HG02970 (cell line): ENCODE measurements at regions not wholly inside any gene's neighbourhood (a gene's known extent, or its start where the extent isn't known, plus 50 kb on each side); places are given as distances from the start of the nearest gene placed in this dataset.
"Not testable (repeated sequence)": the region's sequence is repeated elsewhere in the genome, so short reads cannot be mapped to it uniquely, and the experiment has no call there.

Source experiments
- ATAC-seq: cut with Tn5 transposase; IDR thresholded peaks from one replicate; pipeline ENCODE4 v1.9.1; 2021; ENCODE audit warnings: mild to moderate bottlenecking, moderate library complexity, moderate number of reproducible peaks; ENCODE audit not compliant: unreplicated experiment, low FRiP score

DNA sequence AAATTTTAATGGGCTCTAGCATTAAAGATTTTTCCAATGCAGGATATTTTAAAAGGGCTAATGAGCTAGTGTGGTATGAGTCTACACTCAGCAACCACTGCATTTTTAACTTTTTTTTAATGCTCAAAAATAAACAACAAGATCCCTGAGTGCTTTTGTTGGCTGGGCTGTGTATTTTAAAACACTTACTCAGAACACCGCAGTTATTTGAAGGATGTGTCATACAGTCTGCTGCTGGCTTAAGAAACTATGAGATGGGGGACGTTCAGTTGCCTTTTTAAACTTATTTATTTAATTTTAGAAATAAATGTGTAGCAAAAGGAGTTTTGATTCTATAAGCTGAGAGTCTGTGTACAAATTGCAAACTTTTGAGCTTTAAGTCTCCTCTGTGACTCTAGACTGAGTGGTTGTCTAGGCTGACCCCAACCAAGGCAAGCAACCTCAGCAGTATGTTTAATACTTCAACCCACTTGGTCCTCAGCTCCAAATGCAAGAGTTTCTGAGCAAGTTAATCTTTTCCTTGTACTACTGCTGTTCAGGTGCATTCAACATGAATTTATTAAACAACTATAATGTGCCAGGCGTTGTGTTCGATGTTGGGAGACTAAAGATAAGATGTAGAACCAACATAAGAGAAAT, 278.6 kb upstream of the DIPK2B start:
- no peak for ATAC-seq

DNA sequence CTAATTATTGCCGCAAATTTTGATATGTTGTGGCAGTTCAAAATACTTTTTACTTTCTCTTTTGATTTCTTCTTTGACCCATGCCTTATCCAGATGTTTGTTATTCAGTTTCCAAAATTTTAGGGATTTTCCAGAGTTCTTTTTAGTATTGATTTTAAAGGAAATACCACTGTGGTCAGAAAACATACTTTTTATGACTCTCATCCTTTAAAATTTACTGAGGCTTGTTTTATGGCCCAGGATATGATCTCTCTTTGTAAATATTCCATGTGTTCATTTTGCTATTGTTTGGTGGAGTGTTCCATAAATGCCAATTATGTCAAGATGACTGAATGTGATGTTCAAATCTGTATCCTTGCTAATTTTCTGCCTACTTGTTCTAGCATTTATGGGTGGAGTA, 272.3 kb upstream of the DIPK2B start:
- ATAC-seq = no peak

DNA sequence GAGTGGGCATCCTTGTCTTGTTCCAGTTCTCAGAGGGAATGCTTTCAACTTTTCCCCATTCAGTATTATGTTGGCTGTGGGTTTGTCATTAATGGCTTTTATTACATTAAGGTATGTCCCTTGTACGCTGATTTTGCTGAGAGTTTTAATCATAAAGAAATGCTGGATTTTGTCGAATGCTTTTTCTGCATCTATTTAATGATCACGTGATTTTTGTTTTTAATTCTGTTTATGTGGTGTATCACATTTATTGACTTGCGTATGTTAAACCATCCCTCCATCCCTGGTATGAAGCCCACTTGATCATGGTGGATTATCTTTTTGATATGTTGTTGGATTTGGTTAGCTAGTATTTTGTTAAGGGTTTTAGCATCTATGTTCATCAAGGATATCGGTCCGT, 266.9 kb upstream of the DIPK2B start:
- ATAC-seq = not testable (repeated sequence)

DNA sequence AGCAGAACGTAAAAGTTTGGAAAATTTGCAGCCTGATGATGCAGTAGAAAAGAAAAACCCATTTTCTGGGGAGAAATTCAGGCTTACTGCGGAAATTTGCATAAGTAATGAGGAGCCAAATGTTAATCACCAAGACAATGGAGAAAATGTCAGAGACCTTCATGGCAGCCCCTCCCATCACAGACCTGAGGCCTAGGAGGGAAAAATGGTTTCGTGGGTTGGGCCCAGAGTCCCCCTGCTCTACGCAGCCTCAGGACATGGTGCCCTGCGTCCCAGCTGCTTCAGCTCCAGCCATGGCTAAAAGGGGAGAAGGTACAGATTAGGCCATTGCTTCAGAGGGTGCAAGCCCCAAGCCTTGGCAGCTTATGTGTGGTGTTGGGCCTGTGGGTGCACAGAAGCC, 255.1 kb upstream of the DIPK2B start:
- ATAC-seq = not testable (repeated sequence)

DNA sequence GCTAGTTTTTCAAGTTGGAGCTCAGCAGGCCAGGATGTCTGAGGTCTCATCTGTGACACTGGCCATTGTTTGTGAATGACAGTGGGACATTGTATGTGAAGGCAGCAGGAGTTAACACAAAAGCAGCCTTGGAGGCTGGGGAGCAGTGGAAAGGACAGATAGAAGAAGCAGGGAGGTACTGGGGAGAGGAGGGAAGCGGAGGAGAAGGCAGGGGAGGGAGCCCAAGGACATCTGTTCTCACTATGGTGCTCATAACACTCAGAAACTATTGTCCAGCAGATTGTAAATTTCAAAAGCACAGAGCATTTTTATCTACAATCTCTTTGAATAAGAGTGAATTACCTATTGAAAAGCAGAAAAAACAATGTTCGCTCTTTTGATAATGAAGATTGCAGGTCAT, 253.6 kb upstream of the DIPK2B start:
- no peak for ATAC-seq

DNA sequence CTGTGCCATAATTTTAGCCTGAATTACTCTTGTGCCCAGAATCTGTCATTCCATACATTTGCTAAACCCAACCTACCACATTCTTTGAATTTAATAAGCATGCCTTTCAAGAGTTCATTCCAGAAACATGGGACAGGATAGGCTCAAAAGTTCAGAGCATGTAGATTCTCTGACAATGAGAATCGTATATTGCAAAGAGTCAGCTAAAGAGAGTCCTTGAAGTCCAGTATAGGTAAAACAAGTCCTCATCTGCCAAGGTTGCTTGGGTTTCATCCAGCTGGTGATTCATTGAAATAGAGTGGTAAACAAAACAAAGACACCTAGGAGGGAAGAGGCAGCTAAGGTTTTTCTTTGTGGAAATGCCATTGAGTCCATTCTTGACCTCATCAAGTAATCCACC, 249.3 kb upstream of the DIPK2B start:
- ATAC-seq = no peak

DNA sequence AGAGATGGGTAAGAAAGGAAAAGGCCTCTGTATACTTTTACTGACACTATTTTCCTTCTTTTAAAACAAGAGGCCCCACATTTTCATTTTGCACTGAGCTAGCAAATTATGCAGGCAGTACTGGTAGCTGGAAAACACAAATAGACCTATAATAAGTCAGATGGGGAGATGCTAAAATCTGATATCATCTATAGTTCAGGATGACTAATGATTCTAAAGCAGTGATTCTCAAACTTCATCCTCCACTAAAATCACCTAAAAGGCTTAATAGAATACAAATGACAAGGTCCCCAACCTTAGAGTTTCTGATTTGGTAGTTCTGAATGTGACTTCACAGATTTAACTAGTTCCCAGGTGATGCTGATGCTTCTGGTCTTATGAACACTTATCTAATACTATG, 247.3 kb upstream of the DIPK2B start:
- ATAC-seq = no peak

DNA sequence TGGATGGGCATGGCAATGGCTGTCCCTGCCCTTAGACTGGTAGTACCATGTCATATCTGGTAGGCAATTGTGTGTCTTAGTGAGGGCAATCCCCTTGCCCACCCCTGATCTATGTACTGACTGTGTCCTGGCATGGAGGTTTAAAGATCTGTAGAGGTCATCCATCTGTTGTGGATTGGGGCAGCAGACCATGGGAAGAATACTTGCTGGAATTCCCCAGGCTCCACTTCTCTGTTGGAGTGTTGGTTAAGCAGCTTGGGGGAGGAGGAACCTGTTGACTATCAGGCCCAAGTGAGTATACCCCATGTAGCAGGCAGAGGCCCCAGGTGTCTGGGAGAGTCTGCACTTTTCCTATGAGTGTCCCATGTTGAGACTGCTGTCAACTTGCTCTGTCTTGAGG, 246.7 kb upstream of the DIPK2B start:
- ATAC-seq = no peak

DNA sequence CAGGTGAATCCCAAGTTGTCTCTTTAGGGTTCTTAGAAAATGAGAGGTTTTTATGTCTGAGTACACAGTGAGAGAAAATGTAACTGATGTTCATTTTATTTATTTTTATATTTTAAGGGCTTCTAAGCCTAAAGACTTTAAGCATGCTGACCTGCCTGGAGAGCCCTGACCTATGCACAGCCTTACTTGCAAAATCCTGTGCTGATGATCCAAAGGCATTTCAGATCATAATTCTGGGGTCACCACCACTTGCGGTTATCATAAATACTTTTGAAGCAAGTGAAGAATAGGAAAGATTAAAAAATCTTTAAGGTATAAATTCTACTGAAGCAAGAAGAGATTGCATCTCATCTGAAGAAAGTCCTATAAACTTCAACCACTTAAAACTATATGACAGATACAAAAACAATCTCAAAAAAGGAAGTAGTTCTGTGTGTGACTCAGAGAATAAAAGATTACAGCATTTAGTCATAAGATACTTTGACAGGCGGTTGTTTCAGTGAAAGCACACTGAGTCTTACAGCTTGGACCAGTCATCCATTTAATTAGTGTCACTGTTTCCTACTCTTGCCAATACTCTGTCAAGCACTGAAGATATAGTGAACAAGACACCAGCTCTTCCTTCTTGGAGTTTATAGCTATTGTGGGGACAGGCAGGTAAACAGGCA, 245.2 kb upstream of the DIPK2B start:
- no peak for ATAC-seq

DNA sequence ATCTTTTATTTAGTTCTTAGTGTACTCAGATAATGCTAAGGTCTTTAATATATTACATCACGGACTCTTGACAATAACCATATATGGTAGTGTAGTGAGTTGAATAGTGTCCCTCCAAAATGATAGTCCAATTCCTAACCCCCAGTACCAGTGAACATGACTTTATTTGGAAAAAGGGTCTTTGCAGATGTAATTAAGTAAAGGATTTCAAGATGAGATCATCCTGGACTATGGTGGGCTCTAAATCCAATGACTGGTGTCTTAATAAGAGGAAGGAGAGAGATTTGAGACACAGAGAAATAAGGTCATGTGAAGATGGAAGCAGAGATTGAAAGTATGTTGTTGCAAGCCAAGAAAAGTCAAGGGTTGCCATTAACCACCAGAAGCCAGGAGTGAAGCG, 236.5 kb upstream of the DIPK2B start:
- ATAC-seq = no peak

DNA sequence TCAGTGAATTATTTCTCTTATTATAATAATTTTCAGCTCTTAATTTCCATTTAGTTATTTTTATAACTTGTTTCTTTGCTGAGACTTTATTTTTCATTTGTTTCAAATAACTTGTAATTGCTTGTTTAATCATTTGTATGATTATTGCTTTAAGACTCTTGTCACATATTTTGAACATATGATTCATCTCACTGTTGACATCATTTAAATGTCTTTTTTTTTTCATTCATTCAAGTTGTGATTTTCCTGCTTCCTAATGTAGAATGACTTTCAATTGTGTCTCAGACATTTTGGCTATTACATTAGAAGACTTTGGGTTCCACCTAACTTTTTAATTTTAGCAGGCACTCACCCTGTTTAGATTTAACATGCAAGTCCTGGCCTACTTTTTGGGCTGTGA, 234.8 kb upstream of the DIPK2B start:
- no peak for ATAC-seq

DNA sequence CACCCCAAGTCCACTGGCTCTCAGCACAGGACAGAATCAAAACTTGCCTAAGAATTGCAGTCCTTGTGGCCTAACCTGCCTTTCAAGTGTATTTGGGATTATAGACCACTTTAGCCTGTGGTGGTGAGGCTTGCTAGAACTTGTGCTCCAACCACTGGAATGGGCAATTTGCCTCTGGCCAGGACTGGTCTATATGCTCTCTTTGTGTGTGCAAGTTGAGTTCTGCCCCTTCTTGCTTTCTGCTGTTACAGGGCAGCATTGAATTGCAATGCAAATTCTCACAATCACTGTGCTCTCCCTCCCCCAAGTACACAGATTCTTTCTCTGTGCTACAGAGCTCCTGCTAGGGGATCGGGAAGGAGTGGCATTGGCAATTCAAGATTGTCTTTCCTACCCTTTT, 233.6 kb upstream of the DIPK2B start:
- ATAC-seq = no peak

DNA sequence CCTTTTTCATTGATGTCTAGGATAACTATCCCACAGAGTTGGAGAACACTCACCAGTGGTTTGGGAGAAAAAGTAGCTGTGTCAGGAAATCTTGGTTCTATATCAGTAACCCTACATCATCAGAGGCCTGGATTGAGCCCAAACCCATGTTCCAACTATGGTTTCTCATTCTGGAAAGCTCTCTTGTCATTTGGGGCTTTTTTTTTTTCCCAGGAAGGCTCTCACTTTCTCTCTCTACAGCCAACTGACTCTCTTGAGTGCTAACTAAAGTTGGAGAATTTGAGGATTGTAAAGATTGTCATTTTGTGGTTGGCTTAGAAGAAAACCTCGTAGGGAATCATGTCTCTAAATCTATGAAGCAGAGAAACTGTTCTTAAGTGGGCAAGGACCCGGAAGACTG, 228.2 kb upstream of the DIPK2B start:
- no peak for ATAC-seq

DNA sequence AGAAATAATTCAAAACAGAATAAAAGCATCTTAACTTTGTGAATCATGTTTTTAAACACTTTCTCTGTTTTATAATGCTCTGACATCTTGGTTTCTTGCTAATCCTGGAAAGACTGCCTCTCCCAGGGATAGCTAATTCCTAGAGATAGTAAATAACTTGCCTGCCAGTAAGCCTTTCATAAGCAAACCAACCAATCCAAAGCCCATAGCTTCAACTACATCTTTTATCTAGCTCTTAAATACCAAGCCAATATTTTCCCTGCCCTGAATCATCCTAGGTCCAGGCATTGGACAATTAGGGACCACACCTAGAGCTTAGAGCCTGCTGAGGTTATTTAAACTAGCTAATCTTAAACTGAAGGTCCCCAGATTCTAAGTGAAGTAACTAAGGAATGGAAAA, 223.7 kb upstream of the DIPK2B start:
- ATAC-seq = no peak

DNA sequence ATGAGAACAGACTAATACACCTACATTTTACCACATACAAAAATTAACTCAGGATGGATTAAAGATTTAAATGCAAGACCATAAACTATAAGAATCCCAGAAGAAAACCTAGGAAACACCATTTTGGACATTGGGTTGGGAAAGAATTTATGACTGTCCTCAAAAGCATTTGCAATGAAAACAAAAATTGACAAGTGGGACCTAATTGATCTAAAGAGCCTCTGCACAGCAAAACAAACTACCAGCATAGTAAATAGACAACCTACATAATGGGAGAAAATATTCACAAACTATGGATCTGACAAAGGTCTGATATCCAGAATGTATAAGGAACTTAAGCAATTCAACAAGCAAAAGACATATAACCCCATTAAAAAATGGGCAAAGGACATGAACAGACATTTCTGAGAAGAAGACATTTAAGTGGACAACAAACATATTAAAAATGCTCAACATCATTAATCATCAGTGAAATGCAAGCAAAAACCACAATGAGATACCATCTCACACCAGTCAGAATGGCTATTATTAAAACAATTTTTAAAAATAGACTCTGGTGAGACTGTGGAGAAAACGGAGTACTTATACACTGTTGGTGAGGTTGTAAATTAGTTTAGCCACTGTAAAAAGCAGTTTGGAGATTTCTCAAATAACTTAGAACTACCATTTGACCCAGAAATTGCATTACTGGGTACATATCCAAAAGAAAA, 221.7 kb upstream of the DIPK2B start:
- ATAC-seq = no peak

DNA sequence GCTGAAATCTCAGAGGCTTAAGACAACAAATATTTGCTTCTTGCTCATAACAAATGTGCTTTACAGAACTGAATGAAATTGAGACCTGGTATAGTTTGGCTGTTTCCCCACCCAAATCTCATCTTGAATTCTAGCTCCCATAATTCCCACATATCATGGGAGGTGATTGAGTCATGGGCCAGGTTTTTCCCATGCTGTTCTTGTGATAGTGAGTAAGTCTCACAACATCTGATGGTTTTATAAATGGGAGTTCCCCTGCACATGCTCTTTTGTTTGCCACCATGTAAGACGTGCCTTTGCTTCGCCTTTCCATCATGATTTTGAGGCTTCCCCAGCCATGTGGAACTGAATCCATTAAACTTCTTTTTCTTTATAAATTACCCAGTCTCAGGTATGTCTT, 221.1 kb upstream of the DIPK2B start:
- no peak for ATAC-seq

DNA sequence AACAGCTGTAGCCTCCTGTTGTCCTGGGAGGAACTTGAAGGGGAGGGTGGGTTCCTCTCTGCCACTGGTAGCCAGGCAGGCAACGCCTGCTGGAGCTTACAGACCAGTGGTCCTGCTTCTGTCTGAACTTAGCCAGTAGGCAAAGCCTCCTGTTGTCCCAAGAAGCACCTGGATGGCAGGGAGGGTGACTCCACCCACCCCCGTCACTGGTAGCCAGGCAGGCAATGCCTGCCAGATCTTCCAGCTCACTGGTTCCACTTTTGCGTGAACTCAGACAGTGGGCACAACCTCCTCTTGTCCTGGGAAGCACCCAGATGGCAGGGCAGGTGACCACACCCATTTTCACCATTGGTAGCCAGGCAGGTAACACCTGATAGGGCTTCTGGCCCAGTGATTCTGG, 203.5 kb upstream of the DIPK2B start:
- no peak for ATAC-seq

DNA sequence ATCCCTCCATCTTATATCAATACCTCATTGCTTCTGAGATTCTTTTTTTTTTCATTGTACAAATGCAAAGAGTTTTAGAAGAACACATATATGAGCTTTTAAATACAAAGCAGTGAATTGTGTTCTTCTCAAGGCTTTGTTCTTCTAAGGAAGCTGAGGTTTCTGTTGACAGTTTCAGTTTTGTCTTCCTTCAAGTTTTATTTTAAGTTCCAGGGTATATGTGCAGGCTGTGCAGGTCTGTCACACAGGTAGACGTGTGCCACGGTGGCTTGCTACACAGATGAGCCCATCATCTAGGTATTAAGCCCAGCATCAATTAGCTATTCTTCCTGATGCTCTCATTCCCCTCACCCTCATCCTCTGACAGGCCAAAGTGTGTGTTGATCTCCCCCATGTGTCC, 201.2 kb upstream of the DIPK2B start:
- no peak for ATAC-seq

DNA sequence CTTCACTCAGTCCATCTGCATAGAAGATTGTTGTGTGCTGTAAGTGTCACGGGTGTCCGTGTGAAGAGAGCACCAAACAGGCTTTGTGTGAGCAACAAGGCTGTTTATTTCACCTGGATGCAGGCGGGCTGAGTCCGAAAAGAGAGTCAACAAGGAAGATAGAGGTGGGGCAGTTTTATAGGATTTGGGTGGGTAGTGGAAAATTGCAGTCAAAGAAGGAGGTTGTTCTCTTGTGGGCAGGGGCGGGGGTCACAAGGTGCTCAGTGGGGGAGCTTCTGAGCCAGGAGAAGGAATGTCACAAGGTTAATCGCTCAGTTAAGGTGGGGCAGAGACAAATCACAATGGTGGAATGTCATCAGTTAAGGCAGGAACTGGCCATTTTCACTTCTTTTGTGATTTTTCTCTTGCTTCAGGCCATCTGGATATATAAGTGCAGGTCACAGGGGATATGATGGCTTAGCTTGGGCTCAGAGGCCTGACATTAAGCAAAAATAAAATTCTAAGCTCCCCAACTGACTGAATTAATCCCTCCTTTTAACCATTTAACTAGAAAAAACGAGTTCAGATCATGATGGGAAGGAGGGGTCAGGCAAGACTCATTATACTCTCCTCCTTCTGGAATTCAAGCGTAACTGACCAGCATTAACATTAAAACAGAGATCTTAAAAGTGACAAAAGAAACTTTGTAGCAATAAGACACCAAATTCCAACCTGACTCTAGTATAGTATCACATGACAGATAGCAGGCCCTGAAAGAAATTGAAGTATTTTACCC, 200.5 kb upstream of the DIPK2B start:
- ATAC-seq = not testable (repeated sequence)

DNA sequence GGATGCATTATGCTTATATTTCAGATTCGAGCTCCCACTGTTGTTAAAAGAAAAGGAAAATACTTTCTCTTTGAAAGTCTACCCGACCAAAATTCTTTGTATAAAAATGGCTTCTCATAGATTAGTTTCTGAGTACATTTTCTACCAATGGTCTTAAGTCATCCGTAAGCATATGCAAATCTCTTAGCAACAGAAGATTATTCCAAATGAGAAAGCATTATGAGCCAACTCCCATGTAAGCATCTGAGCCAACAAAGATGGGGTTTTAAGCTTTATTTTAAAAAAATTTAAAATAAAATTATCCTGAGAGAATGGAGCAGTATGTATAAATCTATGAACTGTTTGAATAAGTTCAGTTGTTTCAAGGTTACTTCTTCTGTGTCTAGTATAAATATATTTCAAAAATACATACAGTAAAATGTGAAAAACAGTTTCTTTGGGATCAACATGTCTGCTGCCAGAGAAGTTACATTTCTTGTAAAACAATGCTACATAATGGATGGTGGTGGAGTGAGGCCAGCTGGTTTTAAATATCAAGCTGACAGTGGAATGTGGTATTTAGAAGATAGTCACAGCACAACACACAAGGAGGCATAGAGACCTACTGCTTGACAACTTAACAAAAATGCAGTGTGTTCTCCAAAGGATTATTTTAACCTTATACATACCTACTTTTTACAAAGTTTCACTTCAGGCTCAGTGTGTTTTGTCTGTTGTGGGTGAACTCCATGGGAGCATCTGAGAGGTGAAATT, 199.5 kb upstream of the DIPK2B start:
- no peak for ATAC-seq

DNA sequence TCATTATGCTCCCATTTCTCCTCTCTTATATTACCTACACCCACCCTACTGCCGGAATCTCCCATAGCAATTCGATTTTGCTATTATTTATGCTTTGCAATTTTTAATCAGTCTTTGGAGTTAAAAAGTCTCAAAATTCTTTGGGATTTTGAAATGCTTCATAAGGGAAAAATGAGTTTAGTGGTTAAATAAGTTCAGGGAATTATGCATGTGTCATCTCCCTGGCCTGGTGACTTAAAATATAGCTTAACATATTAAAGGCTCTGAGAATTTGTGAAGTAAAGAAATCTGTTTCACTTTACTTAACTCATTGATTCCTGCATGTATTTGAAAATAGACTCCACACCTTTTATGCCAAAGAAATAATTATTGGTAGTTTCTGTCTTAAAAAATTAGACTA, 185.1 kb upstream of the DIPK2B start:
- ATAC-seq = no peak
